DMS 273 (cell line): ENCODE measurements at regions not wholly inside any gene's neighbourhood (a gene's known extent, or its start where the extent isn't known, plus 50 kb on each side); places are given as distances from the start of the nearest gene placed in this dataset.

Experiments used
- DNase-seq: peaks from one replicate; lab custom pipeline; 2025; ENCODE audit not compliant: unreplicated experiment; lab: John Stamatoyannopoulos, UW

- DNase-seq, result no peak
Observed at GRCh38 chr3:70421506-70421905, 109.1 kb upstream of the MDFIC2 start.

GRCh38 chr3:70409018-70409417 lies 96.6 kb upstream of the MDFIC2 start:
- DNase-seq, result no peak

- DNase-seq, result no peak
Observed at GRCh38 chr3:70400194-70400593, 87.8 kb upstream of the MDFIC2 start.

GRCh38 chr3:70393881-70394612 lies 81.6 kb upstream of the MDFIC2 start:
- DNase-seq, result no peak

GRCh38 chr3:70392227-70392626 lies 79.8 kb upstream of the MDFIC2 start:
- DNase-seq, result no peak

GRCh38 chr3:70387889-70388288 lies 75.5 kb upstream of the MDFIC2 start:
- no peak for DNase-seq

- peak; percentile 60 for DNase-seq
Observed at GRCh38 chr3:70386846-70387245, 74.4 kb upstream of the MDFIC2 start.

- DNase-seq, result peak; percentile 49
Observed at GRCh38 chr3:70386043-70386442, 73.6 kb upstream of the MDFIC2 start.

- no peak for DNase-seq
Observed at GRCh38 chr3:70383360-70383831, 71.0 kb upstream of the MDFIC2 start.

GRCh38 chr3:70374179-70374578 lies 61.7 kb upstream of the MDFIC2 start:
- no peak for DNase-seq
